ENCODE measurements at regions not wholly inside any gene's neighbourhood (a gene's known extent, or its start where the extent isn't known, plus 50 kb on each side); places are given as distances from the start of the nearest gene placed in this dataset.

DNA sequence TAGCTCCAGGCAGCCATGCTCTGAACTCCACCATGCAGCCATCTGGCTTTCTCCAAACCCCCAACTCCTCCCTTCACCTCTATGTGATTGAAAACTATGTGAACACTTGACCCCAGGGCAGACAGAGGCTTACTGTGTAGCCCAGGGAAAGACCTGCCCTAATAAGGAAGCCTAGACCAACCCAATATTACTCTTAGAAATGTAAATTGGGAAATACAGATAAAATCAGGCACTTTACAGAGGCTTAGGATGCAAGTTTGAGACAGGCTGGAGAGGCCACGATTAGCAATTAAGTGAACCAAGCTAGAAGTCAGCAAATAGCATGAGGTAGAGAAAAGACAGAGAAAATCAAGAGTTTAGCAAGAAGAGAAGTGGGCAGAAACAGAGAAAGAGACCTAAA, 141.7 kb upstream of the ABCA1 start:
- ATAC-seq (no peak), DNase-seq (no peak)
- intact Hi-C loops (cut with DNase I) = loop anchor here in 3 of 10 donors (10.0 kb wide), 2 partner anchors 75 to 85 kb away; no protein-coding TSS in a partner anchor
- TF ChIP-seq CTCF (IDR thresholded peaks at IDR 0.05) = no peak
- no peaks in the 10 kb centered on the region for H3K27me3 ChIP-seq
- no peak overlapping the region for H3K27ac ChIP-seq
- no peak overlapping the region for H3K4me3 ChIP-seq
- peaks cover 0 to 11% (median 0%) of the 10 kb centered on the region in 11 donors for H3K9me3 ChIP-seq
- H3K4me1 ChIP-seq = peaks cover 5 to 35% (median 12%) of the 10 kb centered on the region in 9 donors
- 67 to 69% methylated on average over 1 of the region's 1 CpG for WGBS, 2 donors
- H3K36me3 ChIP-seq = no peaks in the 10 kb centered on the region

GRCh38 chr9:105070176-105070575, 142.2 kb upstream of the ABCA1 start:
- Histone ChIP-seq H3K4me3 (no peak overlapping the region), H3K4me1 (peaks cover under 1 to 30% (median 7%) of the 10 kb centered on the region in 9 donors), H3K9me3 (peaks cover 0 to 11% (median 0%) of the 10 kb centered on the region in 11 donors), H3K27ac (no peak overlapping the region), H3K36me3 (no peaks in the 10 kb centered on the region), H3K27me3 (no peaks in the 10 kb centered on the region)
- DNase-seq = no peak
- intact Hi-C loops (cut with DNase I) = no loop called here
- TF ChIP-seq CTCF (IDR thresholded peaks at IDR 0.05) = no peak
- ATAC-seq = no peak
- 88 to 96% methylated on average over 4 of the region's 4 CpGs for WGBS, 2 donors

- DNase-seq (no peak), ATAC-seq (no peak)
- peaks cover 0 to 10% (median 0%) of the 10 kb centered on the region in 9 donors for H3K4me1 ChIP-seq
- no peak overlapping the region for H3K4me3 ChIP-seq
- no peaks in the 10 kb centered on the region for H3K27me3 ChIP-seq
- peaks cover 0 to 9% (median 0%) of the 10 kb centered on the region in 11 donors for H3K9me3 ChIP-seq
- intact Hi-C loops (cut with DNase I) = no loop called here
- TF ChIP-seq CTCF (IDR thresholded peaks at IDR 0.05) = no peak
- no peak overlapping the region for H3K27ac ChIP-seq
- no peaks in the 10 kb centered on the region for H3K36me3 ChIP-seq
These were observed 144.5 kb upstream of the ABCA1 start for GRCh38 chr9:105072476-105072875.

DNA sequence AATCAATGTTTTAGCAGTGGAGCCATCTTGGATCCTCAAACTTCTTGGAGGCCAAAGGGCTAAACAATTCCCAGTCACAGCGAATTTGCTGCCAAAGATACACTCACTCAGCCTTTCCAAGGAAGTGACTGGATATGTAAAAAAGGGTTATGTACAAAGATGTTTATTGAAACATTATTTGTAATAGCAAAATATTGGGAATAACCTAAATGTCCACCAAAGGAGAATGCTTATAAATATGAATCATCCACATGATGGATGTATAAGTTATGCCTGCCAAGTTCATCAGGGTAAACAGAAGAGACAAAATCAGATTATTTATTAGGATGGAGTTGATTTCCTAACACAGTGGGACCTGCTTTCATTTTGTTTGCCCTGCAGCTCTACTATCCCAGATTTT, 145.2 kb upstream of the ABCA1 start:
- Histone ChIP-seq H3K4me1 (peaks cover 0 to 7% (median 0%) of the 10 kb centered on the region in 9 donors), H3K27me3 (no peaks in the 10 kb centered on the region), H3K4me3 (no peak overlapping the region), H3K9me3 (peaks cover 0 to 2% (median 0%) of the 10 kb centered on the region in 11 donors), H3K36me3 (no peaks in the 10 kb centered on the region), H3K27ac (no peak overlapping the region)
- no peak for TF ChIP-seq CTCF (IDR thresholded peaks at IDR 0.05)
- 78 to 93% methylated on average over 1 of the region's 1 CpG for WGBS, 2 donors
- DNase-seq (no peak), ATAC-seq (no peak)
- intact Hi-C loops (cut with DNase I) = no loop called here
